Esophagus squamous epithelium (tissue), 5 donors: ENCODE measurements at regions not wholly inside any gene's neighbourhood (a gene's known extent, or its start where the extent isn't known, plus 50 kb on each side); places are given as distances from the start of the nearest gene placed in this dataset.

Experiments
- DNase-seq: peaks from one replicate; lab custom pipeline; 2025; lab: John Stamatoyannopoulos, UW
- H3K27ac ChIP-seq, 4 donors: fragments of 200-600 bp; sonication (generic); one replicate each; pipeline ENCODE4 v1.5.1; 2016 to 2019; ENCODE audit warnings: mild to moderate bottlenecking in 1 of 4
- H3K27me3 ChIP-seq, 4 donors: fragments of 200-600 bp; sonication (generic); 1 replicate in 3 of 4; 2 replicates in 1 of 4; pipeline versions ENCODE4 v1.5.1 to v1.6.0; 2017 to 2021; ENCODE audit warnings: antibody characterized with exemption in 1 of 4
- H3K36me3 ChIP-seq, 3 donors: fragments of 200-600 bp; sonication (generic); one replicate each; pipeline ENCODE4 v1.5.1; 2016 to 2019
- H3K4me1 ChIP-seq, 3 donors: fragments of 200-600 bp; sonication (generic); one replicate each; pipeline ENCODE4 v1.5.1; 2017 to 2019
- H3K4me3 ChIP-seq, 4 donors: fragments of 200-600 bp; sonication (generic); 1 replicate in 3 of 4; 2 replicates in 1 of 4; pipeline ENCODE4 v1.5.1; 2016 to 2019; ENCODE audit warnings: mild to moderate bottlenecking in 2 of 4, moderate library complexity in 1 of 4
- H3K9me3 ChIP-seq, 3 donors: fragments of 200-600 bp; sonication (generic); one replicate each; pipeline ENCODE4 v1.5.1; 2016 to 2019
- POLR2A ChIP-seq, 4 donors: fragments of 450-650 bp; IDR thresholded peaks; one replicate each; pipeline ENCODE4 v1.6.1; 2017; ENCODE audit warnings: antibody characterized with exemption in 4 of 4, mild to moderate bottlenecking in 4 of 4, moderate library complexity in 3 of 4
- WGBS, 2 donors: methylation state at CpG; one replicate each; pipeline ENCODE4 v1.1.5; 2018; 5-methylcytosine and 5-hydroxymethylcytosine counted together
- intact Hi-C: fragments of 100-400 bp; cut with DNase I; formaldehyde crosslinking; loops from one replicate; pipeline ENCODE4 v1.15.0; 2022
- TF ChIP-seq, protein P1 (sequence below), 6 experiments: fragments of 450-650 bp in 4 of 6; fragments of 200-600 bp in 2 of 6; sonication (generic) in 2 of 6; IDR thresholded peaks; one replicate each; pipeline ENCODE4 v1.5.1; 2016 to 2019; ENCODE audit warnings: antibody characterized with exemption in 6 of 6, mild to moderate bottlenecking in 4 of 6, moderate library complexity in 4 of 6
- donor health status: DM: yes; HTN: yes; CAD: no.

GRCh38 chr1:229162825-229163515, 107.9 kb upstream of the RAB4A start:
- 71 to 85% methylated on average over 8 to 11 of the region's 11 CpGs for WGBS, 2 donors
- H3K36me3 ChIP-seq: no peaks in the 10 kb centered on the region
- H3K4me3 ChIP-seq: no peak overlapping the region
- H3K27ac ChIP-seq: no peak overlapping the region
- DNase-seq: no peak
- H3K9me3 ChIP-seq: no peaks in the 10 kb centered on the region
- no peak for TF ChIP-seq POLR2A (IDR thresholded peaks at IDR 0.05)
- TF ChIP-seq, protein P1, sequence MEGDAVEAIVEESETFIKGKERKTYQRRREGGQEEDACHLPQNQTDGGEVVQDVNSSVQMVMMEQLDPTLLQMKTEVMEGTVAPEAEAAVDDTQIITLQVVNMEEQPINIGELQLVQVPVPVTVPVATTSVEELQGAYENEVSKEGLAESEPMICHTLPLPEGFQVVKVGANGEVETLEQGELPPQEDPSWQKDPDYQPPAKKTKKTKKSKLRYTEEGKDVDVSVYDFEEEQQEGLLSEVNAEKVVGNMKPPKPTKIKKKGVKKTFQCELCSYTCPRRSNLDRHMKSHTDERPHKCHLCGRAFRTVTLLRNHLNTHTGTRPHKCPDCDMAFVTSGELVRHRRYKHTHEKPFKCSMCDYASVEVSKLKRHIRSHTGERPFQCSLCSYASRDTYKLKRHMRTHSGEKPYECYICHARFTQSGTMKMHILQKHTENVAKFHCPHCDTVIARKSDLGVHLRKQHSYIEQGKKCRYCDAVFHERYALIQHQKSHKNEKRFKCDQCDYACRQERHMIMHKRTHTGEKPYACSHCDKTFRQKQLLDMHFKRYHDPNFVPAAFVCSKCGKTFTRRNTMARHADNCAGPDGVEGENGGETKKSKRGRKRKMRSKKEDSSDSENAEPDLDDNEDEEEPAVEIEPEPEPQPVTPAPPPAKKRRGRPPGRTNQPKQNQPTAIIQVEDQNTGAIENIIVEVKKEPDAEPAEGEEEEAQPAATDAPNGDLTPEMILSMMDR (IDR thresholded peaks at IDR 0.05): no peak
- peaks cover 5 to 31% (median 7%) of the 10 kb centered on the region in 3 donors for H3K4me1 ChIP-seq
- H3K27me3 ChIP-seq: no peaks in the 10 kb centered on the region
- intact Hi-C loops: no loop called here

DNA sequence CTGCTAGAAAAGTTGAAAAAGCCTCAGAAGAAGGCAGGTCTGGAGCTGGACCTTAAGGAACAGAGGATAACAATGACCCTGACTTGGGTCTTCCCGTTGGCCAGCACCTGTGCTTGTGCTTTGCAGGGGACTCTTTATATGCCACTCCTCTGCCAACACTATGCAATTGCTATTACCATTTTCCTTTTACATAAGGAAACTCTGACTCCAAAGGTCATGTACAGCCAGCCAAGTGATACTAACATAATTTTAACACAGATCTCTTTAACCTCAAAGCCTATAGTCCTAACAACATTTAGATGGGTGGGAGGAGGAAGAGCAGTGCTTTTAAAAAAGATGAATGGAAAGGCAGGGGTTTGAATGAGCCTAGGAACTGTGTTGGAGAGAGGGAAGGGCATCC, 106.6 kb upstream of the RAB4A start:
- H3K4me1 ChIP-seq: peaks cover 5 to 31% (median 7%) of the 10 kb centered on the region in 3 donors
- H3K9me3 ChIP-seq: no peaks in the 10 kb centered on the region
- intact Hi-C loops: no loop called here
- DNase-seq: no peak
- H3K4me3 ChIP-seq: no peak overlapping the region
- H3K36me3 ChIP-seq: no peaks in the 10 kb centered on the region
- H3K27ac ChIP-seq: no peak overlapping the region
- no peak for TF ChIP-seq POLR2A (IDR thresholded peaks at IDR 0.05)
- TF ChIP-seq, protein P1 (IDR thresholded peaks at IDR 0.05): no peak
- no peaks in the 10 kb centered on the region for H3K27me3 ChIP-seq
- 75 to 90% methylated on average over 1 of the region's 1 CpG for WGBS, 2 donors

DNA sequence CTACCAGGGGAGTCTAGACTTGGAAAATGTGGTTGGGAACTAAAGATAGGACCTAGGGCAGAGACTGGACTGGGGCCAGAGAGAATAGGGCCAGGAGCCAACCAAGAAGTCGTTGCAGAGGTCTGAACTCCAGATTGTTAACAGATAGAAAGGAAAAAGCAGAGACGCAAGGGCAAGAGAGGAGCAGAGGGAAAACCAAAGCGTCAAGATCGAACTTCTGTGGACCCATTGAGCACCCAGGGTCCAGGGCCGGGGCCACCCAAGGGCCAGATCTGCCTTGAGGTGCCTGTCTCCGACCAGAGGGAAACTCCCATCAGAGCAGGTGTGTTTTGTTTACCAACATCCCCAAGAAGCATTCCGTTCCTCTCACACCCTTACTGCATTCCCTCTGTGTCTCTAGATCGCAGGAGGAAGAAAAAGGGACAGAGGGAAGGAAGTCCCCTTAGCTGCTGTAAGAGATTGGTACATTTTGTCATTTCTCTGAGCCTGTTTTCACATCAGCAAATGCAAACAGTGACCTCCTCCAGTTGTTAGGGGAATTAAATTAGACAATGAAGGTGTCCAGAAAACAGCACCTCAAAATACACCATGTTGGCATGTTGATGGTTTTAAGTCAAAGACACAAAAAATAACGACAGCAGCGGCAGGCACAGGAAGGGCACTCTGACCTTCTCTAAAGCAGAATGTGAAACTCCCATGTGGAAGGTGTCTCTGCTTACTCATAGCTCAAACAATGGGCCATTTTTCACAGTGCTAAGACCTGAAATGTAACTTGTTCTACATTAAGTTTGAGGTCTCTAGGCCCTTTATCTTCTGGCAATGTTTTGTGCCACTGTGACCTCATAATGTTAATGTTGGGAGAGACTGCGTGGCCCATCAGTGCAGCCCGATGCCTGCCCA, 105.8 kb upstream of the RAB4A start:
- WGBS, 2 donors: 63 to 73% methylated on average over 12 of the region's 12 CpGs
- intact Hi-C loops: no loop called here
- H3K27ac ChIP-seq: peak overlapping the region in 1 of 4 donors; percentile 6

GRCh38 chr1:229167318-229167717, 103.6 kb upstream of the RAB4A start:
- H3K9me3 ChIP-seq: no peaks in the 10 kb centered on the region
- no peak overlapping the region for H3K27ac ChIP-seq
- TF ChIP-seq, protein P1 (IDR thresholded peaks at IDR 0.05): no peak
- no peak for TF ChIP-seq POLR2A (IDR thresholded peaks at IDR 0.05)
- intact Hi-C loops: no loop called here
- 74 to 82% methylated on average over 4 of the region's 4 CpGs for WGBS, 2 donors
- H3K27me3 ChIP-seq: no peaks in the 10 kb centered on the region
- H3K4me1 ChIP-seq: peaks cover 3 to 20% (median 7%) of the 10 kb centered on the region in 3 donors
- no peak for DNase-seq
- no peaks in the 10 kb centered on the region for H3K36me3 ChIP-seq
- no peak overlapping the region for H3K4me3 ChIP-seq

More for the DNA sequence above, 105.8 kb upstream of the RAB4A start:
- Histone ChIP-seq H3K9me3 (no peaks in the 10 kb centered on the region), H3K36me3 (no peaks in the 10 kb centered on the region), H3K4me3 (no peak overlapping the region), H3K27me3 (no peaks in the 10 kb centered on the region), H3K4me1 (peaks cover 5 to 31% (median 7%) of the 10 kb centered on the region in 3 donors)
- no peak for TF ChIP-seq POLR2A (IDR thresholded peaks at IDR 0.05)
- TF ChIP-seq, protein P1 (IDR thresholded peaks at IDR 0.05): no peak
- no peak for DNase-seq

DNA sequence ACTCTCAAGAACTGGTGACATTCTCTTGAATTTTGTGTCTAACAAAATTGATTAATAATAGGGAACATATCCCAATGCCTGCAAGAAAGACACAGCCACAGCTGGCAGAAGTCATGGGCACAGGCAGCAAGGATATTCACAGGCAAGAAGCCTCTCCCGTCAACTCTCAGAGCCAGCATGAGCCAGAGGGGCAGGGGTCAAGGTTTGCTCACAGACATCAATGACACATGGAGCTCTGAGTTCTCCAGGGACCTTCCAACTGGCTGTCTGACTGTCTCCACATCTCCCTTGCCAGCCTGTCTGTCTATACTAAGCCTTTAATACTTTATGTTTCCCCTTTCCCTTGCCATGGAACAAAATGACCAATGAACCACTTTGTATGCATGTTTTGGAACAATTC, 101.5 kb upstream of the RAB4A start:
- no peak overlapping the region for H3K27ac ChIP-seq
- H3K36me3 ChIP-seq: no peaks in the 10 kb centered on the region
- no peaks in the 10 kb centered on the region for H3K9me3 ChIP-seq
- H3K4me3 ChIP-seq: no peak overlapping the region
- no peaks in the 10 kb centered on the region for H3K27me3 ChIP-seq
- 86% methylated on average over 1 of the region's 1 CpG for WGBS, 2 donors
- DNase-seq: no peak
- peaks cover 3 to 15% (median 7%) of the 10 kb centered on the region in 3 donors for H3K4me1 ChIP-seq
- no peak for TF ChIP-seq POLR2A (IDR thresholded peaks at IDR 0.05)
- TF ChIP-seq, protein P1 (IDR thresholded peaks at IDR 0.05): no peak
- intact Hi-C loops: no loop called here
